ENCODE measurements at regions not wholly inside any gene's neighbourhood (a gene's known extent, or its start where the extent isn't known, plus 50 kb on each side); places are given as distances from the start of the nearest gene placed in this dataset.

- H3K27me3 ChIP-seq (replicated peaks in 1 of 2; ENCODE audit: control insufficient read depth in 2 of 2, insufficient read depth in 2 of 2, low read length in 1 of 2): no peaks in the 10 kb centered on the region
- CTCF ChIA-PET: interaction anchor here (1.1 kb wide), 1 partner anchor 422 kb away, joined by 3 read pairs; no protein-coding TSS in a partner anchor
- H3K79me2 ChIP-seq (ENCODE audit: control insufficient read depth, insufficient read depth, low read length): no peaks in the 10 kb centered on the region
- FAIRE-seq: no peak
- no peaks in the 10 kb centered on the region for H3K4me1 ChIP-seq (ENCODE audit: control insufficient read depth, insufficient read depth, low read length)
- H2AFZ ChIP-seq (ENCODE audit: control insufficient read depth, low read depth, low read length): no peak overlapping the region
- in situ Hi-C loops (cut with MboI) (no loop called here), intact Hi-C loops (cut with micrococcal nuclease; ENCODE audit: unreplicated experiment) (loop anchor here (10.0 kb wide), 1 partner anchor 419 kb away; no protein-coding TSS in a partner anchor)
- no peak overlapping the region for H3K9ac ChIP-seq (ENCODE audit: control insufficient read depth, insufficient read depth, low read length)
- POLR2A ChIA-PET: no interaction called here
- WGBS (ENCODE audit: insufficient coverage, insufficient replicate concordance, low lambda C conversion rate, missing lambda C conversion rate): 0% methylated on average over 2 of the region's 2 CpGs
- no TSS peak for BruUV-seq (replicated peaks)
- H3K36me3 ChIP-seq (ENCODE audit: control insufficient read depth in 2 of 2, insufficient read depth in 2 of 2, low read length in 1 of 2): no peaks in the 10 kb centered on the region
- H3K27ac ChIP-seq (ENCODE audit: control insufficient read depth, insufficient read depth): no peak overlapping the region
- H3K4me2 ChIP-seq (ENCODE audit: control insufficient read depth, insufficient read depth): no peak overlapping the region
- H4K20me1 ChIP-seq (ENCODE audit: control insufficient read depth, insufficient read depth): no peaks in the 10 kb centered on the region
- no peak for DNase-seq (ENCODE audit: low read depth, low spot score)
- RAD21 ChIA-PET (ENCODE audit: unreplicated experiment): no interaction called here
- SMC1A ChIA-PET (ENCODE audit: uncharacterized antibody, unreplicated experiment): interaction anchor here (0.7 kb wide), 1 partner anchor 835 kb away, joined by 3 read pairs; no protein-coding TSS in a partner anchor
- no peaks in the 10 kb centered on the region for H3K9me3 ChIP-seq (replicated peaks; ENCODE audit: control insufficient read depth, insufficient read depth, low read length)
- TF ChIP-seq E4F1 (IDR thresholded peaks at IDR 0.05; ENCODE audit: borderline replicate concordance, partially characterized antibody): no peak
- H3K4me3 ChIP-seq: no peak overlapping the region
- ATAC-seq: no peak
These were observed 138.7 kb downstream of the HTR1A start for GRCh38 chr5:63823583-63823982.

- Histone ChIP-seq H3K4me2 (ENCODE audit: control insufficient read depth, insufficient read depth) (no peak overlapping the region), H3K27ac (ENCODE audit: control insufficient read depth, insufficient read depth) (no peak overlapping the region), H3K4me1 (ENCODE audit: control insufficient read depth, insufficient read depth, low read length) (no peaks in the 10 kb centered on the region), H4K20me1 (ENCODE audit: control insufficient read depth, insufficient read depth) (no peaks in the 10 kb centered on the region), H2AFZ (ENCODE audit: control insufficient read depth, low read depth, low read length) (no peak overlapping the region), H3K9me3 (replicated peaks; ENCODE audit: control insufficient read depth, insufficient read depth, low read length) (no peaks in the 10 kb centered on the region), H3K36me3 (ENCODE audit: control insufficient read depth in 2 of 2, insufficient read depth in 2 of 2, low read length in 1 of 2) (no peaks in the 10 kb centered on the region), H3K79me2 (ENCODE audit: control insufficient read depth, insufficient read depth, low read length) (no peaks in the 10 kb centered on the region), H3K9ac (ENCODE audit: control insufficient read depth, insufficient read depth, low read length) (no peak overlapping the region), H3K4me3 (no peak overlapping the region), H3K27me3 (replicated peaks in 1 of 2; ENCODE audit: control insufficient read depth in 2 of 2, insufficient read depth in 2 of 2, low read length in 1 of 2) (no peaks in the 10 kb centered on the region)
- no peak for DNase-seq (ENCODE audit: low read depth, low spot score)
- ChIA-PET RAD21 (ENCODE audit: unreplicated experiment) (interaction anchor here (1.3 kb wide), 1 partner anchor 421 kb away, joined by 4 read pairs; no protein-coding TSS in a partner anchor), POLR2A (no interaction called here), SMC1A (ENCODE audit: uncharacterized antibody, unreplicated experiment) (interaction anchor here (1.0 kb wide), 1 partner anchor 421 kb away, joined by 4 read pairs; no protein-coding TSS in a partner anchor), CTCF (interaction anchor here (1.1 to 1.4 kb wide), 2 partner anchors 43 to 421 kb away, joined by 3 read pairs; no protein-coding TSS in a partner anchor)
- no TSS peak for BruUV-seq (replicated peaks)
- no peak for ATAC-seq
- in situ Hi-C loops (cut with MboI): no loop called here
- intact Hi-C loops (cut with micrococcal nuclease; ENCODE audit: unreplicated experiment): loop anchor here (10.0 kb wide), 1 partner anchor 418 kb away; no protein-coding TSS in a partner anchor
- no peak for FAIRE-seq
- WGBS (ENCODE audit: insufficient coverage, insufficient replicate concordance, low lambda C conversion rate, missing lambda C conversion rate): 0% methylated on average over 1 of the region's 1 CpG
- TF ChIP-seq YBX1 (IDR thresholded peaks at IDR 0.05): no peak
- no peak for TF ChIP-seq CBFB (IDR thresholded peaks at IDR 0.05; ENCODE audit: low read depth)
- no peak for TF ChIP-seq ZNF687 (IDR thresholded peaks at IDR 0.05)
- TF ChIP-seq ZNF592 (IDR thresholded peaks at IDR 0.05): no peak
- no peak for TF ChIP-seq ZNF24 (IDR thresholded peaks at IDR 0.05)
These were observed 139.6 kb downstream of the HTR1A start for GRCh38 chr5:63822614-63823013.

All from GM12878 (cell line).